HG02870 (cell line): ENCODE measurements at regions not wholly inside any gene's neighbourhood (a gene's known extent, or its start where the extent isn't known, plus 50 kb on each side); places are given as distances from the start of the nearest gene placed in this dataset.

Experiments
- ATAC-seq: cut with Tn5 transposase; IDR thresholded peaks from one replicate; pipeline ENCODE4 v1.9.1; 2021; ENCODE audit warnings: mild to moderate bottlenecking, moderate library complexity; ENCODE audit not compliant: unreplicated experiment

DNA sequence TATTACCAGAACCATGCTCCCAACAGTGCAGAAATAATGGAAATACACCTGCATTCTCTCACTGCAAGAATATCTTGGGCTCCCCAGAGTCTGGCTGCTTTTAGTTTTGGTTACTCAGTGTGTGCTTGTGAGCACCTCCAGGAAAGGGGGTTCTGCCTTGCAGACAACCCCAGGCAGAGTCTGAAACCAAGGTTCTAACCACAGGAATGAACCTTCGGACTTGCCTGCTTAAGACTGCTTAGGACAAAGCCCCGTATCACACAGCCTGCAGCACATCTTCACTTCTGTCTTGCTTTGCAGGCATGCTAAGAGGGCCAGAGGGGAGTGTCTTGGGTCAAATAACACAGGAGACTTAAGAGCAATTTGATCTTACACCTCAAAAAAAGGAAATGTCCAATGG is 94.8 kb upstream of the SPATA31C2 start:
- ATAC-seq: no peak

DNA sequence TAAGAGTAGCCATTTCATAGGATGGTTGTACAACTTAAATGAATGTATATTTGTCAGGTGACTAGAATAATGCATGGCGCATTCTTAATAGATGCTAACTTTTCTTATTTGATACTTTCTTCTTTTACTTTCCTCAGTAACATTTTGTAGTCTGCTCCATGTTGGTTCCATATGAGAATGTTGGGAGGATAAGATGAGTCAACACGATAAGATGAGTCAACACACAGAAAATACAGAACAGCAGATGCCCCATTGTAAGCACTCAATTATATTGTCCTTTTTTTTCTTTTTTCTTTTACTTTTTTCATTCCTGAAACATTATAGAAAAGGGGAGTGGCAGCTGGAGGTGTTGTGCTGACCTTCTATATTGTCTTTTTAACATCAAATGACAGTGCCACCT is 92.3 kb upstream of the SPATA31C2 start:
- no peak for ATAC-seq

DNA sequence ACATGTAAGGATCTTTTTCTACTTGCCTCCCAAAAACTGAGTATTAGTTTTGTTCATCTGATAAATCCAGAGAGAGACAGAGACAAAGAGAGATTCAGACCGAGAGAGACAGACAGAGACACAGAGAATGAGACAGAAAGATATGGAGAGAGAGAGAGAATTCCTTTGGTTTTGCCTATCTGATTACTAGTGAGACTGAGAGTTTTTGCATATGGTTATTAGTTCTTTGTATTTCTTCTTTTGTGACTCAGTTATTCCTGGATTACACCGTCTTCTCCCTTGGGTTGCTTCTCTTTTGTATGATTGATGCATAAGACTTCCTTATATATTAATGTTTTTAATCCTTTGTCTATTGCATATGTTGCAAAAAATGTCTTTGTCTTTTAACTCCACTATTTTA is 91.2 kb upstream of the SPATA31C2 start:
- no peak for ATAC-seq

DNA sequence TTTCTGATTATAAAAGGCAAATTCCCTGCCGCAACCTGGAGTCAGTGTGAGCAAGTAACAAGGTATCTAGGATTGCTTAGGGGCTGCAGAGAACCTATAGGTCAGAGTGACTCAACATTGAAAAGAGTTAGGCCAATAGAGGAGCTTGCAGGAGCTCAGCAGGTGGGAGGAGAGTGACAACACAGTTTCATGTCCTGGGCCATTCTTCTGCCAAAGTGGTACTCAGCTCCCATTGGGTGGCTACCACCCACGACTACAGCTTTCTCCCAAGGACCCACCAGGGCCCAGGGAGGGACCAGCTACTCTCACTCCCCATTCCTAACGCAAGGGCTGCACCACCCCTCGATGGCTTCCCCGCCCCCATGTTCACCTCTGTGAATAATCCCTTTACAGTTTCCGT is 86.7 kb upstream of the SPATA31C2 start:
- no peak for ATAC-seq

DNA sequence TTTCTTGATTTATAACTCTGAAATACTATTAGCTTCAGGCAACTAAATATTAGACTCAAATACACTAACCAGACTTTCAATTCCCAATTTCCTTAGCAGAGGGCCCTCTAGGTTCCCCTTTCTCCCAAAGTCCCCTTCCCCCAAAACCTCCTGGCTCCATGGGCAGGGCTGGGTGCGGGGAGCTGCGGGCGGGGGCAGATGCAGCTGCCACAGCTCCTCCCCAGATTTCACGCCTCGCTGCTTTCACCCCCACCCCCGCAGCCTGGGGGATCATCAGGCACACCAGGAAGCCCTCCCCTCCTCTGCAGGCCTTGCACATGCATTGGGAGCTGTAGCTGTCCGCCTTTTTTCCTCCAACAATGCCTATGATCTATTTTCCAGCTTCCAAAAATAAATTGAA is 82.8 kb upstream of the SPATA31C2 start:
- ATAC-seq: no peak

DNA sequence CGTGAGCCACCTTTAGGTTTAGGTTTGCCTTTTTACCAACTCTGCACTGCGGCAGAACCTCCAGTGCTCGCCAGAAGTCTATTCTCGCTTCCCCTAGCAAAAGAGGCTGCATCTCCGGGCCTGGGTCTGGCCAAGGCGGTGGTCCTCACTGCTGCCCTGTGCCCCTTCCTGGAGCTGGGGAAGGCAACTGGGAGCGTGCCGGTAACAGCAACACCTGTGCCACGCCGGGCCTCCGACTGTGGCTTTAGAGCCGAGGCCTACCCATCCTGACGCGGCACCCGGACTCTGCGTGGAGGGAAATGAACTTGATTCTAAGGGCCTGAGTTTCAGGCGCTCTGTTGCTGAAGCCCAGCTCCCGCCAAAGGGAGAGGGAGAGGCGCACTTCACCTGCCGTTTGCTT is 82.4 kb upstream of the SPATA31C2 start:
- ATAC-seq: no peak

DNA sequence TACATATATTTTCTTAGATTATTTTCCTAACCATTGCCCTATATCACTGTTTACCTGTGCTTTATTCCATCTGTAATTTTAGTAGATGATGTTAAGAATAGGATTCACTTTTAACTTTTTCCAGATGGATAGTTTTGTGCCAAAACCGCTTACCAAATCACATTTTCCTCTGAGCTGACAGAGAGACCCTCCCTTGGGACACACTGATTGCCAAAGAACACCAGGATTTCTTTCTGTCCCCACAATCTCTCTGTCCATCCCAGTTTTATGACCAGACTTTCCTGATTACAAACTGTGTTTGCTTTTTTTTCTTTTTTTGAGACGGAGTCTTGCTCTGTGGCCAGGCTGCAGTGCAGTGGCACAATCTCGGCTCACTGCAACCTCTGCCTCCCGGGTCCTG is 81.3 kb upstream of the SPATA31C2 start:
- ATAC-seq: no peak

DNA sequence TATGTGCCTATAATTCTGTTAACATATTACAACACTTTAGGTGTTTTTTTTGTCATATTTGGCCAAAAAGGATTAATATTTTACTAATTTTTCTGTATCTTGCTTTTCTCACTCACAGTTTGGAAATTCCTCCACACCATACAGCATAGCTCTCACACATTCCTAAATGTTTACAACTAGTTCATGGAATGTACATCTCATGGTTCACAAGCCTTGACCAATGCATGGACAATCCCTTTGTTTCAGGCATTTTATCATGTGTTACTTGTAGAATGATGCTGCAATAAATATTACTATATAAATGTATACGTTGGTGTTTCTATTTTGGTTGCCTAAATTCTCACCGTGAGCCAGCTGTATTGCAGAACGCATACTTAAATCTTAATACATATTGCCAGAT is 80.5 kb upstream of the SPATA31C2 start:
- no peak for ATAC-seq

DNA sequence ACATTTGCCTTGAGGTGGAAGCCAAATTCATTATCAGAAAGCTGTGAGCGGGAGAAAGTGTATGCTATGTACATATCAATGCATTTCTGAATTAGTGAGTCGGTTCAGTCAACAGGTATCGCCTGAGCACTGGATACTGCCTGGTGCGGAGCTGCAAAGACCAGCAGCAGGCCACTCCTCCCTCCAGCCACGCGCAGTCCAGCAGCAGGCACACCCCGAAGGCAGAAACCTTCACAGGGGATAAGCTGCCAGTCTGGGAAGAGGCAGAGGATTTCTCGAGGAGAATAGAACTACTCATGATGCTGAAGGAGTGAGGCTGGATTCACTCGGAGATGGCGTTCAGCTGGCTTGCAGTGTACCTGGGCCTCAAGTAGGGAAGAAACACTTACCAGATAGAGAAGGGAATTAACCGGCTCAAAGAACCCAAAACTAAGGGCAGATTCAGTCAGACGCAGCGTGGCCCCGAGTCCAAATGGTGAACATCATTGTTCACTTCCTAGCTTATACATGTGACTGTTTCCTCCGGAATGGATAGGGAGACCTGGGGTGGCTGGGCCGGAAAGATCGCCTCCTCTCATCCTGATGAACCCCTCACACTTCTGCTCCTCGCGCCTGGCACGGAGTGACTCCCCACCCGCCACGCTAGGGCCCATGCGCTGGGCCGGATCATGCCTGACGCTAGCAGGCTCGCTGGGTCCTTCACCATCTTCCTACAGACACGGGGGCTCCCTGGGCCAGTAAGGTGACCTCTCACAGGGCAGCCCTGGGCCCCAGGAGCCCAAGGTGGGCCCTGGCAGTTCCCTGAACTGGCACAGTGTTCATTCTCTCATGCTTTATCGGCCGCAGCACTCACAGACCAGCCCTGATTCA is 78.1 kb upstream of the SPATA31C2 start:
- no peak for ATAC-seq

DNA sequence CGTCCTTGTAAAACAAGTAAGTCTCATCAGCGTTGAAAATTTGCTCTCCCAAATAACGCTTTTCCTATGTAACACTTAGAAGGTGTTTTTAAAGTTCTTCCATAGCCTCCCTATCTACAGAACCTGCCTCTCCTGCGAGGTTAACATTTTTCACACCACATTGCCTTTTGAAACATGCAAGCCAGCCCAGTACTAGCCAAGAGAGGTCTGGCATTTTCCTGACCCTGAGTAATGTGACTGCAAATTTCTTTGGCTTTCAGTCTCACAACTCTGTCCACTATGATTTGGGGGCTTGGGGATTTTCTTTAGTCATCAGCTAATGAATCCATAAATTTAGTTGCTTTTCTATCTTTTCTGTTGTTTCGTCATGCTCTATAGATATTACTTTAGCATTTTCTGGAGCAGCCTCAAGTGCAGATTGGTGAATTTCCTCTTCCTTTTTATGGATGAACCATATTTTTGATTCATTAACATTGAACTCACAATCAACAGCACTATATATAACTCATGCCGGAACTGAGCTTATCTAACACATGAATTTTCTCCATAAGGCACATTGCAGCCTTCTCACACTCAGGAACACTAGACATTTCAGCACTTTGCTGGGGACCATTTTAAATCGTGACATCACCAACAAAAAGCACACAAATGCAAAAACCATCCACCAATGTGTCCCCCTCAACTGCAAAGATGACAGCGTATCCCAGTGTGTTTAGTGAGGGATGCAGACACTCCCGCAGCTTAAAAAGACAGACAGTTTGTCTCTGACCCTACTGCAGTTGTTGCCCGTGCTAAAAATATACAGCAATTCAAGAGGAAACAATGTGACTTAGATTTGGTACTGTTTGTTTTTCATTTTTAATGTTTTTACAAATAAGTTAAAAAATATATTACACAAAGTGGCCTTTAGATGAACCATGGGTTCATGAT is 77.2 kb upstream of the SPATA31C2 start:
- no peak for ATAC-seq

DNA sequence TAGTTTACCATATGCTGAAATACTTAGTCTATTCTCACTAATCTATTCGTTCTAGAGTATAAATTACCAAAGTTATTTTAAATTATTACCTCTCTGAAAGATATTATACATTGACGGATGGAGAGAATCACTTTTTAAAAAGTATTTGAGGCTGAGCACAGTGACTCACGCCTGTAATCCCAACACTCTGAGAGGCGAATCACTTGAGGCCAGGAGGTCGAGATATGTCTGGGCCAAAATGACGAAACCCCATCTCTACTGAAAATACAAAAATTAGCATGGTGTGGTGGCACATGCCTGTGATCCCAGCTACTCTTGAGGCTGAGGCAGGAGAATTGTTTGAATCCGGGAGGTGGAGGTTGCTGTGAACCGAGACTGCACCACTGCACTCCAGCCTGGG is 64.0 kb upstream of the SPATA31C2 start:
- no peak for ATAC-seq

DNA sequence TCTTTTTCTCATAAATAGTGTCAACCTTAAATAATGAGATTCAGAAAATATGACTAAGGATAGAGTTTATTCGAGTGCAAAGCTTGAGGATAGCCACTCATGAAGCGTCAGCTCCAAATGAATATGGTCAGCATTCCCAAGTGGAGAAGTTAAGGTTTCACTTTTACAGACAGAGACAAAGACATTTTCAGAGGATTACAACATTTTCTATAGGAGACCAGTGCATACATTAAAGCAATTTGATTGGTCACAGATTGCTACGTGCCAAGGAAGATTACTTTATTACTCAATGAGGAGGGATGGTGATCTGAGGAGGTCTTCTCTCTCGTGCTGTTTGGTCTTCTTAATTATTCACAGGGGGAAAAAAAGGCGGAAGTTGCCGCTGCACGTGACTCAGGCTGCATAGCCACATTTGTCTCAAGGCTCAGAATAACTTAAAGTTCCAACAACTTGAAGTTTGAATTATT is 60.1 kb upstream of the SPATA31C2 start:
- ATAC-seq: no peak

DNA sequence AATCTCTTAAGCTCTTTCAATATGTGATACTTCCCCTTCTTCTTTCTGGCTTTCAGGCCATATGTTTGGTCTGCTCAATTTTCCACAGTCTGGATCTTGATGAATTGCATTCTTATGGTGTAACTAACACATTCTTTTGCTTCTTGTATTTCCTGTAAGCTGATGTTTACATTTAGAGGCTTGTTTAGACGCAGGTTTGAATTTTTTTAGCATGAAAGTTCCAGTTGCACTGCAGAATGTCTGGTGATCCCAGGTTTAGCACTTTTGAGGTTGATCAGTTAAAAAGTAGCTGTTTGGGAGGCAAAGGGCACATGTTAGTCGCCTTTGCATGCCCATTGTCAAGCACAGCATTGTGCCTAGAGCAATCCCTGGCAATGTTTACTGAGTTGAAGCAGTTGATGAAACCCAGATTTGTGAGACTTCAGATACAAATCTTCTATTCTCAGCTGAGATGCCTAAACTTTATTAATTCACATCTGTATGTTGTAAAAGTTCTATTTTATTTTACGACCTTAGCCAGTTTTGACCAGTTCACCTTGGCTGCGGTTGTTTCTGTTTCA is 59.6 kb upstream of the SPATA31C2 start:
- ATAC-seq: no peak

DNA sequence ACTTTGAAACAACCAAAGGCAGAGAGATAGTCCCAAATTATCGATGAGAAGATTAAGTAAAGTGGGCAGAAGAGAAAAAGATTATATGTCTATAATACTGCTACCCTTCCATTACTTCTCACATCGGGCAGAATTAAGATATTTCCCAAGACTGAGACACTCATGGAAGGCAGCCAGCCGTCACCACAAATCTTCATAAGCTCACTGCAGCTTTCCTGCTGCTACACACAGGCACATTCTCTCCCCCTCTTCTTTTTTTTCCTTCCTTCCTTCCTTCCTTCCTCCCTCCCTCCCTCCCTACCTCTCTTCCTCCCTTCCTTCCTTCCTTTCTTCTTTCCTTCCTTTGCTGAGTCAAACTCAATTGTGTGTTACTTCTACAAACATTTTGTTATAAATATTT is 58.7 kb upstream of the SPATA31C2 start:
- ATAC-seq: no peak

DNA sequence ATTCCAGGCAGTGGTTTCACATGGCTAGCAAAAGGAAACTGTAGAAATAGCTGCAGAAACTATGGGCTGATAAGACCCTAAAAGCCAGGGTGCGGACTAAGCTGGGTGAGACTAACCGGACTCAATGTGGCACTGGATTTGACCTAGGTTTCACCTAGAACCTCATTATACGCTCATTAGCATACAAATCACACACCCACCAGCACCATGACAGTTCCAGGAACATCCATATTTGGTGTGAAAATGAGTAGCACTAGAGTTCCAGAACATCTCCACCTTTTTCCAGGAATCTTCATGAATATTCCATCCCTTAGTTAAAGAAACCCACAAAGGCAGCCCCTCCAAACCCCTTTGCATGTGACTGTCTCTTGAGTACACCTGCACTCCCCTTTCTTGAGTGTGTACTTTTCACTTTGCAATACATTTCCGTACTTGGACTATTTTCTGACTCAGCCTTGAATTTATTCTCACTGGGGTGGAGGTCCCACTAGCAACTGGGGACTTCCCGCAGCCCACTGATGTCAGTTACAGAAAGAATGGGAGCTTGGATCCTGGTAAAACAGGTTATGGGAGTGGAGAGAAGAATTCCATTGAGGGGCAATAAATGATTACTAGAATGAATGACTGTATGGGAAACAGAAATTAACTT is 58.0 kb upstream of the SPATA31C2 start:
- no peak for ATAC-seq

DNA sequence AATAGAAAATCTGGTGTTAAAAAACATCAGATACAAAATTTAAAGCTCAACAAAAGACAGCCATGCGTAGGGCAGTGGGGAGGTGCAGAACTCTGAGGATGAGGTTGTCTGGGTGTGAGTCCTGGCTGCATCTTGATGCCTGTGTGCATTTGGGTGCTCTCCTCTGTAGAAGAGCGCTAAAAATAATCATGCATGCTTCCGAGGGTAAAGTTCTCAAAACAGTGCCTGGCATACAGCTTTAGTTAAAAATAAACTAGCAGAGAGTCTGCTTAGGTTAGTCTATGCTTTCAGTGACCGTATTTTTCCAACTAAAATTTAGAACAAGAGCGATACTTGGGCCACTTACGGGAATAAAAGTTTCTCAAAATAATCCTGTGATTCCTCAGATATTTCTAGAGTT is 55.5 kb upstream of the SPATA31C2 start:
- ATAC-seq: no peak

DNA sequence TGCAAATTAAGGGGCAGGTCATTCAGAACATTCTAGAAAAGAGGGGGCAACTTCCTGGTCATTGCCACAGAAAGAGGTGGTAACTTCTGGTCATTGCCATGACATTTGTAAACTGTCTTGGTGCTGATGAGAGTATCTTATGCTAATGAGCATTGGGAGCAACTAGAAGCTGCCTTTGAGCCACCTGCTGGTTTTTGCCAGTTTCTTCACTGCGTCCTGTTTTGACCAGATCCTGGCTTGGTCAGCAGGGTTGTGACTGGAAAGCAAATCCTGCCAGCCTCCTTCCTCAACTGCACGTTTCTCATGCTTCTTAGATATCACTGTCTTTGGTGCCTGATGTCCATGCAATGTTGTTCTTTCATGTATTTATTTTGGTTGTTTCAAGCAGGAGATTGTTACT is 53.2 kb upstream of the SPATA31C2 start:
- ATAC-seq: no peak

DNA sequence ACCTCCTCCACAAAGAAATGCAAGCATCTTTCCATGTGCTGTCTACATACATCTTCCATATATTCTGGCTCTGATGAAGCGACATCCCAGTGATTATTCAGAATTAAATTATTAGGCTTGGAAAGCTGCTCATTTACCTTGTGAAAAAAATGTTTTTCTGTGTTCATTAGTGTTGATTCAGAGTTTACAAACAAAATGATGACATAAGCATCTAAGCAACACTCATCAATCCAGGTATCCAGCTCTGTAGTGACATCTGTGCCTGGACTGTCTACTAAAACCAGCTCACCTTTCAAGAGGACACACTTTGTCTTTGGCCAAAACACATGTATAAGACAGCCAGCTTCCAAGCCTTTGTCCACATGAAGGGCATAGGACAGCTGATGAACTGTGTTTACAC is 51.1 kb upstream of the SPATA31C2 start:
- ATAC-seq: no peak
